Sigmoid colon (tissue), 3 donors: ENCODE measurements at regions not wholly inside any gene's neighbourhood (a gene's known extent, or its start where the extent isn't known, plus 50 kb on each side); places are given as distances from the start of the nearest gene placed in this dataset.

Experiments used
- POLR2A ChIP-seq, 2 donors: fragments of 450-650 bp; IDR thresholded peaks; one replicate each; pipeline ENCODE4 v1.6.1; 2016; ENCODE audit warnings: antibody characterized with exemption in 2 of 2, mild to moderate bottlenecking in 2 of 2, moderate library complexity in 2 of 2
- TF ChIP-seq, protein P1 (sequence below), 4 experiments: fragments of 450-650 bp in 3 of 4; fragments of 200-600 bp in 1 of 4; IDR thresholded peaks; one replicate each; pipeline ENCODE4 v1.5.1; 2016 to 2019; ENCODE audit warnings: antibody characterized with exemption in 4 of 4, mild to moderate bottlenecking in 3 of 4, moderate library complexity in 2 of 4

DNA sequence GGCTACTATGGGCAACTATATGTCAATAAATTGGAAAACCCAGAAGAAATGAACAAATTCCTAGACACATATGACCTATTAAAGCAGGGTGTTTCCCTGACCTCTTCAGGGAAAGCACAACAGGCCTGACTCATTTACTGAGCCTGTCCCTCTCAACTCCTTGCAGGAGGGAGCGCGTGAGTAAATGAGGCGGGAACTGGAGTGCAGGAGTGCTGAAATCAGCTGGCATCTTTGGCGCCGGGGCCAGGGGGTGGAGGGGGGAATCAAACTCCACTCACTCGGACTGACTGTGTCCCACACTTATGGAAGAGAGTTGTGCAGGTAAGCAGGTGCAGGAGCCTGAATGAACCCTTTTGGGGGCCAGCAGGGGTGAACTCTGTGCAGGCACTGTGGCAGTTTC lies 671.2 kb upstream of the PTCHD4 start:
- TF ChIP-seq, protein P1, sequence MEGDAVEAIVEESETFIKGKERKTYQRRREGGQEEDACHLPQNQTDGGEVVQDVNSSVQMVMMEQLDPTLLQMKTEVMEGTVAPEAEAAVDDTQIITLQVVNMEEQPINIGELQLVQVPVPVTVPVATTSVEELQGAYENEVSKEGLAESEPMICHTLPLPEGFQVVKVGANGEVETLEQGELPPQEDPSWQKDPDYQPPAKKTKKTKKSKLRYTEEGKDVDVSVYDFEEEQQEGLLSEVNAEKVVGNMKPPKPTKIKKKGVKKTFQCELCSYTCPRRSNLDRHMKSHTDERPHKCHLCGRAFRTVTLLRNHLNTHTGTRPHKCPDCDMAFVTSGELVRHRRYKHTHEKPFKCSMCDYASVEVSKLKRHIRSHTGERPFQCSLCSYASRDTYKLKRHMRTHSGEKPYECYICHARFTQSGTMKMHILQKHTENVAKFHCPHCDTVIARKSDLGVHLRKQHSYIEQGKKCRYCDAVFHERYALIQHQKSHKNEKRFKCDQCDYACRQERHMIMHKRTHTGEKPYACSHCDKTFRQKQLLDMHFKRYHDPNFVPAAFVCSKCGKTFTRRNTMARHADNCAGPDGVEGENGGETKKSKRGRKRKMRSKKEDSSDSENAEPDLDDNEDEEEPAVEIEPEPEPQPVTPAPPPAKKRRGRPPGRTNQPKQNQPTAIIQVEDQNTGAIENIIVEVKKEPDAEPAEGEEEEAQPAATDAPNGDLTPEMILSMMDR (IDR thresholded peaks at IDR 0.05) = no peak
- TF ChIP-seq POLR2A (IDR thresholded peaks at IDR 0.05) = no peak
